ENCODE measurements at regions not wholly inside any gene's neighbourhood (a gene's known extent, or its start where the extent isn't known, plus 50 kb on each side); places are given as distances from the start of the nearest gene placed in this dataset.
"Not testable (repeated sequence)": the region's sequence is repeated elsewhere in the genome, so short reads cannot be mapped to it uniquely, and the experiment has no call there.

- no peak for DNase-seq (ENCODE audit: low spot score)
- in situ Hi-C loops (cut with MboI; ENCODE audit: low pct_unique_long_range_greater_than_20kb, low sequenced_read_pairs, unreplicated experiment), result no loop called here
- TF ChIP-seq, protein P1, sequence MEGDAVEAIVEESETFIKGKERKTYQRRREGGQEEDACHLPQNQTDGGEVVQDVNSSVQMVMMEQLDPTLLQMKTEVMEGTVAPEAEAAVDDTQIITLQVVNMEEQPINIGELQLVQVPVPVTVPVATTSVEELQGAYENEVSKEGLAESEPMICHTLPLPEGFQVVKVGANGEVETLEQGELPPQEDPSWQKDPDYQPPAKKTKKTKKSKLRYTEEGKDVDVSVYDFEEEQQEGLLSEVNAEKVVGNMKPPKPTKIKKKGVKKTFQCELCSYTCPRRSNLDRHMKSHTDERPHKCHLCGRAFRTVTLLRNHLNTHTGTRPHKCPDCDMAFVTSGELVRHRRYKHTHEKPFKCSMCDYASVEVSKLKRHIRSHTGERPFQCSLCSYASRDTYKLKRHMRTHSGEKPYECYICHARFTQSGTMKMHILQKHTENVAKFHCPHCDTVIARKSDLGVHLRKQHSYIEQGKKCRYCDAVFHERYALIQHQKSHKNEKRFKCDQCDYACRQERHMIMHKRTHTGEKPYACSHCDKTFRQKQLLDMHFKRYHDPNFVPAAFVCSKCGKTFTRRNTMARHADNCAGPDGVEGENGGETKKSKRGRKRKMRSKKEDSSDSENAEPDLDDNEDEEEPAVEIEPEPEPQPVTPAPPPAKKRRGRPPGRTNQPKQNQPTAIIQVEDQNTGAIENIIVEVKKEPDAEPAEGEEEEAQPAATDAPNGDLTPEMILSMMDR (IDR thresholded peaks at IDR 0.05; ENCODE audit: extremely low read depth, insufficient read depth, missing control alignments), result no peak
Observed at GRCh38 chr2:180553094-180553715, 427.2 kb upstream of the UBE2E3 start.

DNA sequence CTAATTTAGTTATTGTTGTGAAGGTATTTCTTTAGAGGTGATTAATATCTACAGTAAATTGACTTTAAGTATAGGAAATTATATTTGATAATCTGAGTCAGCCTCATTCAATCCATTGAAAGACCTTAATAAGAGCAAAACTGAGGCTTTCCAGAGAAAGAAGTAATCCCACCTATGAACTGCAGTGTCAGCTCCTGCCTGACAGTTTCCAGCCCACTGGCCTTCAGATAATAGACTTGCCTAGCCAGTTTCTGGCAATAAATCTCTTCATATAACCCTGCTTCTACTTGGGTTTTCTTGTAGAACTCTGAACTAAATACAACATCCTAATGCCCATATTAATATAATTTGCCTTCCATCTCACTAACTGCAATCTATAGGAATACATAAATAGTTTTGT, 437.9 kb upstream of the UBE2E3 start:
- DNase-seq (ENCODE audit: low spot score), result no peak
- in situ Hi-C loops (cut with MboI; ENCODE audit: low pct_unique_long_range_greater_than_20kb, low sequenced_read_pairs, unreplicated experiment), result no loop called here
- TF ChIP-seq, protein P1 (IDR thresholded peaks at IDR 0.05; ENCODE audit: extremely low read depth, insufficient read depth, missing control alignments), result no peak

- no peak for DNase-seq (ENCODE audit: low spot score)
- in situ Hi-C loops (cut with MboI; ENCODE audit: low pct_unique_long_range_greater_than_20kb, low sequenced_read_pairs, unreplicated experiment), result no loop called here
- TF ChIP-seq, protein P1 (IDR thresholded peaks at IDR 0.05; ENCODE audit: extremely low read depth, insufficient read depth, missing control alignments), result no peak
Observed at GRCh38 chr2:180540761-180541160, 439.6 kb upstream of the UBE2E3 start.

DNA sequence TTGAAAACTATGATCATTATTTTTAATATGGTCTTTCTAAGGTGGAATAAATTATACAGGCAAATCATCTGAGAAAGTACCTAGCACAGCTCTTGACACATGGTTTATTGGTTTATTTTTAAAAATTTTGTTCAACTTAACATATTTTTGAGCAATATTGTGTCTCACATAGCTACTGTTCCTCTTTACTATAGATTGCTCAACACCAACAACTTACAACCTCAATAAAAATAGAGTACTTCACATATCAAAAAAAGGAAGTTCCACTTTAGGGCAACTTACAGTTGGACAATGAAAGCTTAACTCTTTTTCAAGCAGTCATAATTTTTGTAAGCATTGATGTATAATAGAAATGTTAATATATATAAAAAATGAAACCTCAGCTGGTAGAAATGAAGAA, 440.9 kb upstream of the UBE2E3 start:
- no peak for DNase-seq (ENCODE audit: low spot score)
- in situ Hi-C loops (cut with MboI; ENCODE audit: low pct_unique_long_range_greater_than_20kb, low sequenced_read_pairs, unreplicated experiment), result no loop called here
- TF ChIP-seq, protein P1 (IDR thresholded peaks at IDR 0.05; ENCODE audit: extremely low read depth, insufficient read depth, missing control alignments), result no peak

DNA sequence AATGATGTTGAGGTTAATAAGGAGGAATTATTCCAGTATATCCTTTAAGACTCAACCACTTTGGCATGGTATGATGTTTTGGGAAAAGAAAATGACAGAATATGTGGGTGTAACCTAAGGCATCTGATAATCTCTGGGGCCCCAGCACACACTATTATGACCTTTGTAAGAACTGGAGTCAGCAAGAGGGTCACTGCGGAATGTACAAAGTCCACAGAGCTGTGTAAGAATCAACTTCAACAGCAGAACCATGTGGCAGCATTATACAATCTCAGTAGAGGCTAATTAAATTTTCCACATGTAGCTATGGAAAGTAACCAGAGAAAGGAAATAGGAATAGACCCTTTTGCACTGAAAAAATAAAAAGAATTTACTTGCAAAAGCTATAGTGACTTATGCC, 445.1 kb upstream of the UBE2E3 start:
- TF ChIP-seq, protein P1 (IDR thresholded peaks at IDR 0.05; ENCODE audit: extremely low read depth, insufficient read depth, missing control alignments), result no peak
- no peak for DNase-seq (ENCODE audit: low spot score)
- in situ Hi-C loops (cut with MboI; ENCODE audit: low pct_unique_long_range_greater_than_20kb, low sequenced_read_pairs, unreplicated experiment), result no loop called here

DNA sequence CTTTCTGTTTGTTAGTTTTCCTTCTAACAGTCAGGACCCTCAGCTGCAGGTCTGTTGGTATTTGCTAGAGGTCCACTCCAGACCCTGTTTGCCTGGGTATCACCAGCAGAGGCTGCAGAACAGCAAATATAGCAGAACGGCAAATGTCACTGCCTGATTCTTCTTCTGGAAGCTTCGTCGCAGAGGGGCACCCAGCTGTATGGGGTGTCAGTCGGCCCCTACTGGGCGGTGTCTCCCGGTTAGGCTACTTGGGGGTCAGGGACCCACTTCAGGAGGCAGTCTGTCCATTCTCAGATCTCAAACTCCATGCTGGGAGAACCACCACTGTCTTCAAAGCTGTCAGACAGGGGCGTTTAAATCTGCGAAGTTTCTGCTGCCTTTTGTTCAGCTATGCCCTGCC, 448.6 kb upstream of the UBE2E3 start:
- DNase-seq (ENCODE audit: low spot score); in situ Hi-C loops (cut with MboI; ENCODE audit: low pct_unique_long_range_greater_than_20kb, low sequenced_read_pairs, unreplicated experiment): not testable (repeated sequence)

- DNase-seq (ENCODE audit: low spot score), result no peak
- TF ChIP-seq, protein P1 (IDR thresholded peaks at IDR 0.05; ENCODE audit: extremely low read depth, insufficient read depth, missing control alignments), result no peak
- in situ Hi-C loops (cut with MboI; ENCODE audit: low pct_unique_long_range_greater_than_20kb, low sequenced_read_pairs, unreplicated experiment), result no loop called here
Observed at GRCh38 chr2:180524499-180524898, 455.9 kb upstream of the UBE2E3 start.
